ENCODE measurements at regions not wholly inside any gene's neighbourhood (a gene's known extent, or its start where the extent isn't known, plus 50 kb on each side); places are given as distances from the start of the nearest gene placed in this dataset.

GRCh38 chr13:62324842-62325241 lies 909.2 kb upstream of the PCDH20 start:
- TF ChIP-seq POLR2A (IDR thresholded peaks at IDR 0.05; ENCODE audit: low read depth, low read length): no peak
- TF ChIP-seq, protein P1, sequence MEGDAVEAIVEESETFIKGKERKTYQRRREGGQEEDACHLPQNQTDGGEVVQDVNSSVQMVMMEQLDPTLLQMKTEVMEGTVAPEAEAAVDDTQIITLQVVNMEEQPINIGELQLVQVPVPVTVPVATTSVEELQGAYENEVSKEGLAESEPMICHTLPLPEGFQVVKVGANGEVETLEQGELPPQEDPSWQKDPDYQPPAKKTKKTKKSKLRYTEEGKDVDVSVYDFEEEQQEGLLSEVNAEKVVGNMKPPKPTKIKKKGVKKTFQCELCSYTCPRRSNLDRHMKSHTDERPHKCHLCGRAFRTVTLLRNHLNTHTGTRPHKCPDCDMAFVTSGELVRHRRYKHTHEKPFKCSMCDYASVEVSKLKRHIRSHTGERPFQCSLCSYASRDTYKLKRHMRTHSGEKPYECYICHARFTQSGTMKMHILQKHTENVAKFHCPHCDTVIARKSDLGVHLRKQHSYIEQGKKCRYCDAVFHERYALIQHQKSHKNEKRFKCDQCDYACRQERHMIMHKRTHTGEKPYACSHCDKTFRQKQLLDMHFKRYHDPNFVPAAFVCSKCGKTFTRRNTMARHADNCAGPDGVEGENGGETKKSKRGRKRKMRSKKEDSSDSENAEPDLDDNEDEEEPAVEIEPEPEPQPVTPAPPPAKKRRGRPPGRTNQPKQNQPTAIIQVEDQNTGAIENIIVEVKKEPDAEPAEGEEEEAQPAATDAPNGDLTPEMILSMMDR (IDR thresholded peaks at IDR 0.05; ENCODE audit: extremely low read depth in 1 of 2, insufficient read depth in 1 of 2, low read depth in 1 of 2, low read length in 2 of 2): no peak
- TF ChIP-seq, protein P2, sequence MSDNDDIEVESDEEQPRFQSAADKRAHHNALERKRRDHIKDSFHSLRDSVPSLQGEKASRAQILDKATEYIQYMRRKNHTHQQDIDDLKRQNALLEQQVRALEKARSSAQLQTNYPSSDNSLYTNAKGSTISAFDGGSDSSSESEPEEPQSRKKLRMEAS (IDR thresholded peaks at IDR 0.05; ENCODE audit: insufficient read depth, insufficient read length): no peak
- no peak for TF ChIP-seq EZH2 (IDR thresholded peaks at IDR 0.05; ENCODE audit: borderline replicate concordance, low read depth, low read length, severe bottlenecking)
- no peak for TF ChIP-seq POLR2AphosphoS5 (IDR thresholded peaks at IDR 0.05; ENCODE audit: insufficient read depth, low read depth, low read length)
- TF ChIP-seq GATA2 (IDR thresholded peaks at IDR 0.05; ENCODE audit: insufficient read depth, insufficient read length, low read depth, low read length): no peak

Data from endothelial cell of umbilical vein (primary cell).